ENCODE measurements at regions not wholly inside any gene's neighbourhood (a gene's known extent, or its start where the extent isn't known, plus 50 kb on each side); places are given as distances from the start of the nearest gene placed in this dataset.
"Not testable (repeated sequence)": the region's sequence is repeated elsewhere in the genome, so short reads cannot be mapped to it uniquely, and the experiment has no call there.

DNA sequence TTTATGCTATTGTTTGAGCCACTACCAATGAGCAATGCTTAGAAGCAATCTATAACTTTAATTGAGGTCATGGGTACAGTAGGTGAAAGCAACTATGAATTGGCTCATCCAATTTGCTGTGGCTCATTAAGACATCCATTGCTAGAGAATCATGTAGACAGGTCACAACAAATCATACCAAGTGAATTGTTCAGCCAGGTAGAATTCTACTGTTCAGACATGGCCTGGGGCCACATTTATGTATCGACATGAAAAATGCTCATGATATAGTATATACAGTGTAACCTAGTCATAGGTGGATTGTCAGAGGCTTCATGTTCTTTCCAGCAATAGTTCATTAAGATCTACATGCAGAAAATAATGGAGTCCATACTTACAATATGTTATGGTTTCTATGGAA is 633.7 kb upstream of the EYS start:
- DNase-seq: no peak

GRCh38 chr6:66336176-66336575 is 629.1 kb upstream of the EYS start:
- DNase-seq: no peak

DNA sequence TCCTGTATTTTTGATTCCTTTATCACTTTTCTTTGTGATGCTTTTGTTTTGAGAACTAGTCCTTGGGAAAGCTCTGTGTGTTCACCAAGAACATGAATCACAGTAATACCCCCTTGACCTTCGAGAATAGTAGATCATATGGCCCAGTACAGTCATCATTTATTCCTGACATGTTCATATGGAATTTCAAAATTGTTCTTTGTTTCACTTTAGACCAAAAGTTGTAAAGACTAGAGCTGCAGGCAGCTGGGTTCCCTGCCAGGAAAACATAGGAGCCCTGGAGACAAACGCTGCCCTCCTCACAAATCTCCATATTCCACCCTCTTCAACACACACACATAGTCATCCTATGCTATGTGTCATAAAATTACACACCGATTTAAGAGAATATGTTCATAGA is 621.2 kb upstream of the EYS start:
- no peak for DNase-seq

DNA sequence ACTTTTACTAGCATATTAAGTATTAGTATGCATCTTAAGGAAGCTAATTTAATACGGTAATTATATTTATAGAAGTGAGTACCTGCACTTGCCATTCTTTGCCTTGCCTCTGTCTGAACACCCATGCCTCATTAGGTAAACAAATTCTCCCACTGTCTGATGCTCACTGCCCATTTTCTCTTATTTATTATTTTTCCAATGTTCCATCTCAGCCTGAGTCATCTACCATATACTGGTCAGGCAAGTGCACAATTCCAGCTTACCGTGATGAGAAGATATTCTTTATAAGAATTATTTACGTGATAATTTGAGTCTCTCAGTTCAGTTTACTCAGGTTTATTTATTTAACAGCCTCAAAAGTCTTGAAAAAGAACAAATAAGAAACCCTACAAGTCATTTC is 619.2 kb upstream of the EYS start:
- DNase-seq: no peak

GRCh38 chr6:66321017-66321416 is 614.0 kb upstream of the EYS start:
- DNase-seq: no peak

DNA sequence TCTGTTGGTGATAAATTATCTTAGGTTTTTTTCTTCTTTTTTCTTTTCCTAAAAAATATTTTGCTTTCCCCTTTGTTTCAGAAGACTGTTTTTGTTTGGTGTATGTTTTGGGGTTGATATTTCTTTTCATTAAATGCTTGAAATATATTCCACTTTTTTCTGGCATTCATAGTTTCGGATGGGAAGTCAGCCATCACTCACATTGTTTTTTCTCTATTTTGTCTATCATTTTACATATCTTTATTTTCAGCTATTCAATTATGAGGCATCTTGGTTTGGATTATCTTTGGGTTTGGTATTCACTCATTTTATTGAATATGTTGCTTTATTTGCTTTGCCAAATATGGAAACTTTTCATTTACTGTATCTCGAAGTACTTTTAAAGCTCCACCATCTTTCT is 600.5 kb upstream of the EYS start:
- no peak for DNase-seq

DNA sequence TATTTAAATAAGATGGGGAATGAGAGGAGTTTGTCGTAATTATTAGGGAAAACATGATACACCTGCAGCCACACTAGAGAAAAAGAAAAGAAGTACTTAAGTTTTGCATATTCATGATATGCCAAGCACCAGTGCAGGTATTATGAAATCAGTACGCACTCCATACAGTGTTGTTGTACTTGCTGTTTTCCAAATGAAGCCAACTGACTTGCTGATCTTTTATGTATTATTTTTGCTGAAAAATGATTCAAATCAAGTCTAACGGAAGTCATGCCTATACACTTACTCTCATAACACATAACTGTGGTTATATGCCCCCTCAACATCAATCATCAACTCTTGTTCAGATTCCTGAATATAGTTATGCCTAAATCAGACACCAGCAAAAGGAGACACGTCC is 584.9 kb upstream of the EYS start:
- no peak for DNase-seq

- DNase-seq: no peak
Measured at GRCh38 chr6:66289889-66290288, 582.9 kb upstream of the EYS start.

DNA sequence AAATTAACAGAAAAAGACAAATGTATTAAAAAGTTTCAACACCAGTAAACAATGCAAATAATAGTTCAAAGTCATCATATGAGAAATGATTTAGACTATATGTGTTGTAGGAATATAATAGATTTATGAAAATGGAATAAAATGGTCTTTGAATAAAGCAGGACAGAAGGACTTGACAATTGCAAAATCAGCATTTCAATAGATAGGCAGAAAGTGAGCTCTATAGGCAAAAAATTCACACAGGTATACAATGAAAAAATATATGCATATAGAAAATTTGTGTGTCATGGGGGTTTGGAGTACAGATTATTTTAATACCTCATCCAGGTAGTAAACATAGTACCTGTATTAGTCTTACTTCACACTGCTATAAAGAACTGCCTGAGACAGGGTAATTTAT is 571.1 kb upstream of the EYS start:
- DNase-seq: no peak

GRCh38 chr6:66277400-66277799 is 570.4 kb upstream of the EYS start:
- DNase-seq: no peak

- no peak for DNase-seq
Measured at GRCh38 chr6:66265737-66266136, 558.7 kb upstream of the EYS start.

- no peak for DNase-seq
Measured at GRCh38 chr6:66264376-66264775, 557.4 kb upstream of the EYS start.

DNA sequence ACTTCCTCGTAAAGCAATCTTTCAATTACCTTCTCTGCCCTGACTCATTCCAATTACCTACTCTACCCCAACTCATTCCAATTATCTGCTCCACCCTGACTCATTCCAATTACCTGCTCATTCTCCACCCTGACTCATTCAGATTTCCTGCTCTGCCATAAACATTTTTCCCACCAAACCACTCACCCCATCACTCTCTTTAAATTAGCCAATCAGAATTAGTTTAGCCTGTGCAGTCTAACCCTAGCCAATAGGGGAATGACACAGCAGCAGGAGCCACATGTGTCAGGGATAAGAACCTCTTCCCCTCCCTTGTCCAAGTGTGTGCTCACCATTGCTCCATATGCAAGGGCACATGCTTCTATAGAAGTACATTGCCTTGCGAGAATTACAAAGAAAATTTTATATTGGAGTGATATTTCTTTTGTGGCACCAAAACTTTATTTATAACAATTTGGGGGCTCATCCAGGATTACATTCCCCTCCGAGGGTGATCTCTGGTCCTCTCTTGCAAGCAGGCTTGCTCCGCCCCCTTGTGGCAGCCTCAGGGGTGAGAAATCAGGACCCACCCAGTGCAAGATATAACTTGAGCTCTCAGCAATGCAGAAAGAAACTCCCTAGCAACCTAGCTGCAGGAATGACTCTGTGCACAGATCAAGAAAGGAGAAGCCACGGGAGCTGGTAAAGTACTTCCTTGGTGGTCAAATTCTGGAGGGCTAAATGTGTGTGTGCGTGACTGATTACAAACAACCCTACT is 551.9 kb upstream of the EYS start:
- DNase-seq: not testable (repeated sequence)

DNA sequence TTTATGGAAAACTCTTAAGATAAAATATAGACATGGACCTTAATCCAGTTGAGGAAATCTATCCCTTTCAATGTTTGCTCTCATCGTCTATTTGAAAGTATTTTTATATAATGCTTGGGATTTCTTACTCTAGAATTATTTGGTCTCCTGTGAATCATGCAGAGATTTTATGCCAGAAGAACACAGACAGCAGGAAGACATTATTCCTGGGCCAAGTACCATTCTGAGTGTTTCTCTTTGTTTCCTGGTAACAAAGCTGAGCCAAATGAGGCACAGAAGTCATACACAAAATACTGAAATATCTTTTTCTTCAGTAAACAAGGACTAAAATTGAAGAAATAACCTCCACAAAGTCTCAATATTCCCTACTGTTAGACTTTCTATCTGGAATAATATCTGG is 538.2 kb upstream of the EYS start:
- DNase-seq: no peak

- no peak for DNase-seq
Measured at GRCh38 chr6:66238851-66239250, 531.8 kb upstream of the EYS start.

DNA sequence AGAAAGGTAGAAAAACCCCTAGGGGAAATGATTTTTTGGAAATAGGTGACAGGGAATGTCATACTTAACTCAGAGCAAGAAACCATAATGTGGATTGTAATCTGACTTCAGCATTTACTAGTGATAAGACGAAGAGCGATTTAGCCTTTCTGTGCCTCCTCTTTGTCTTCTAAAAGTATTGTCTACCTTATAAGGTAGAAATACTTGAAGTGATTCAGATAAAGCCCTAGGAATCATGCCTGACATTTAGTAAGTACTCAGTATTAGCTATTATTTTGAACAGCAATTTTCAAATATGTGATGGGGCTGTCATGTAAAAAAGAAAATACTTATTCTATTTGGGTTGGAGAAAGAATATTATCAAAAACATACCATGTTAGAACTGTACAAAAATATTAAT is 525.9 kb upstream of the EYS start:
- no peak for DNase-seq

DNA sequence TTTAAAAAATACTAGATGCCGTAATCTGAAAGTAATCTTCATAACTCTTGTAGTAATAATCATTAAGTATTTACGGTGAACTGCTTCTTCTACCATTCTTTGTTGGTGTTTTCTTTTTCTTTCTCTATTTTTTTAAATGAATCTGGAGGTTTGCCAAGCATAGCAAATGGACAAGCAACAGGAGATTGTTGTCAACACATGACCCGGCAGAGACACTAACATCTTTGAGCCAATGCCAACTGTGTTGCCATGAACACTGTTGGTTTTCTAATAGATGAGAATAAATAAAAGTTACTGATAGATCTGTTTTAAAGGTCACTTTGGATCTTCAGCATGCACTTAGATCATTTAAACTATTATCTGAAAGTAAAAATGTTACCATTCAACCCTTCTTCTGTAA is 523.6 kb upstream of the EYS start:
- no peak for DNase-seq

GRCh38 chr6:66226109-66226508 is 519.1 kb upstream of the EYS start:
- peak; percentile 7 for DNase-seq

- DNase-seq: no peak
Measured at GRCh38 chr6:66210964-66211363, 503.9 kb upstream of the EYS start.

DNA sequence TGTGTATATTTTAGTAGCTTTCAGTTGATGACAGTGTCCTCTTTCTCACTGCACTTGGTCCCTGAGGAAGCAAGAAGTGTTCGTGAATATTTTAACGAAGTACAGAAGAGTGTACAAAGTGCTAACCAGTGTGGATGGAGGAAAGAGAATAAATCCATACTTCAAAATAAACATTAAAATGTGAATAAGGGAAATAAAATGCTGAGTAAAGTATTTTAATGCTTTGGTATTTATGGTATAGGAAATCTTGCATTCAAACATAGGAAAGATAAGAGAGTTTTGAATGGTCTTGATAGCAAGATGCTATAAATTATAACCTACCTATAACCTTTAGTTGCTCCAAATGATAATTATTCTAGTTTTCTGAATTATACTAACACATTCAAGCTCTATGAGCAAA is 493.4 kb upstream of the EYS start:
- no peak for DNase-seq

DNA sequence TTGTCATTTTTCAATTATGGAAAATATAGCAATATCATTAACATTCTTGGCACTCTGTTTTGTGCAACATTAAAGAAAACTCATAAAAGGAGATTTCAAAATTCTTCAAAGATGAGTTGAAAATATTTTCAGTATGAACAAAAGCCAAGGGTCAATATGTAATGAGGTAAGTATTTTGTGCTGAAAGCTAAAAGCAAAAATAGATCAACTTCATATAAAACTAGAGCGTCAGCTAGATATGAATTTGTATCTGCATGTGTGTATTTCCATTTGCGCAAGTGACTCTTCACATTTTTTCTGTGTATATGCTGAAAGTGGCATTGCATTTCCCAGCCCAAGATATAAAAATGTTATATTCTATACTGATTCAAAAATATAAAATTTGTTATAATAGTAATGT is 492.1 kb upstream of the EYS start:
- DNase-seq: no peak

DNA sequence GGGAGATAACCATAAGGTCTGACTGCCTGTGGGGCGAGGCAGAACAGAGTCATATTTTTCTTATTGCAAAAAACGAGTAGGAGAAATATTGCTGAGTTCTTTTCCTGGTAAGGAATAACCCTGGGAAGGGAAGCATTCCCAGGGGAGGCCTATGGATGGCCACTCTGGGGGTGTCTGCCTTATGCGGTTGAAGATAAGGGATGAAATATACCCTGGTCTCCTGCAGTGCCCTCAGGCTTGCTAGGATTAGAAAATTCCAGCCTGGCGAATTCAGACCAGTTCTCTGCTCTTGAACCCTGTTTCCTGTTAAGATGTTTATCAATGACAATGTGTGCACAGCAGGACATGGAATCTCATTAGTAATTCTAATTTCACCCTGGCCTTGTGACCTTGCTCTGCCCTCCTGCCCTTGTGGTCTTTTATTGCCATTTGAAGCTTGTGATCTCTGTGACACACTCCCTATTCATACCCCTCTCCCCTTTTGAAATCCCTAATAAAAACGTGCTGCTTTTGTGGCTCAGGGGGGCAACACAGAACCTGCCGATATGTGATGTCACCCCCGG is 491.1 kb upstream of the EYS start:
- no peak for DNase-seq

DNA sequence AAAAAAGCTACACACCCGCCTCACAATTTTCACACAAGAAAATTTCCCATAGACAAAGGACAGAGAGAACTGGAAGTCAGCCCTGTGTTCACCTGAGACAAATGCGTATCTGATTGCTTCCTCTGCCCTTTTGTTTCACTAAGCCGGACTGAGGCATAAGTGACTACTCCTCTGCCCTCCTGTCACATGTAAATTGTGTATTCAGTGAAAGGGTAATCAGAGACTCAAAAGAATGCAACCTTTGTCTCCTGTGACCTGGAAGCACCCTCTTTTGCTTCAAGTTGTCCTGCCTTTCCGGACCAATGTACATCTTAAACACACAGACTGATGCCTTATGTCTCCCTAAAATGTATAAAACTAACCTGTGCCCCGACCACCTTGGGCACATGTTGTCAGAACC is 483.8 kb upstream of the EYS start:
- DNase-seq: no peak

- no peak for DNase-seq
Measured at GRCh38 chr6:66189915-66190314, 482.9 kb upstream of the EYS start.

GRCh38 chr6:66186756-66187155 is 479.7 kb upstream of the EYS start:
- DNase-seq: no peak
